Heart left ventricle (tissue), 13 donors: ENCODE measurements at regions not wholly inside any gene's neighbourhood (a gene's known extent, or its start where the extent isn't known, plus 50 kb on each side); places are given as distances from the start of the nearest gene placed in this dataset.

Experiments
- POLR2A ChIP-seq, 2 donors: fragments of 450-650 bp; IDR thresholded peaks; one replicate each; pipeline ENCODE4 v1.6.1; 2017; ENCODE audit warnings: antibody characterized with exemption in 2 of 2, mild to moderate bottlenecking in 2 of 2, moderate library complexity in 2 of 2
- TF ChIP-seq, protein P1 (sequence below), 12 donors: fragments of 200-600 bp; sonication (generic) in 4 of 12; IDR thresholded peaks; one replicate each; pipeline versions ENCODE4 v1.5.0 to v1.8.0; 2018 to 2022; ENCODE audit warnings: antibody characterized with exemption in 12 of 12, mild to moderate bottlenecking in 5 of 12
- donor health status: ischemic (EF 13 %, LVEDD 7.1; RV severe dilation, severe dysfunction).
- donor health status: DM: no; HTN: yes; CAD: no.
- donor health status: DM: no; HTN: no; CAD: no.
- donor health status: ischemic (EF 25% LVEDD 6.9; RV normal size, moderate dysfunction).
- donor health status: ischemic (EF 25% LVEDD 5.7; RV mildly dilated, moderate dysfunction).
- donor health status: ischemic (EF 35%, LVEDD 5.7; RV mildly dilated, moderate dysfunction).
- donor health status: nonischemic (EF 11% LVEDD 7.7; RV severe dilation, severe dysfunction).
- donor health status: DM: yes; HTN: yes; CAD: no.
- donor health status: PGD.
- donor health status: ischemic (EF 29% LVEDD 5.4; RV normal size, mild dysfunction).
- donor health status: nonischemic (EF 23%, LVEDD 6.1; RV moderate dilation, normal function).

DNA sequence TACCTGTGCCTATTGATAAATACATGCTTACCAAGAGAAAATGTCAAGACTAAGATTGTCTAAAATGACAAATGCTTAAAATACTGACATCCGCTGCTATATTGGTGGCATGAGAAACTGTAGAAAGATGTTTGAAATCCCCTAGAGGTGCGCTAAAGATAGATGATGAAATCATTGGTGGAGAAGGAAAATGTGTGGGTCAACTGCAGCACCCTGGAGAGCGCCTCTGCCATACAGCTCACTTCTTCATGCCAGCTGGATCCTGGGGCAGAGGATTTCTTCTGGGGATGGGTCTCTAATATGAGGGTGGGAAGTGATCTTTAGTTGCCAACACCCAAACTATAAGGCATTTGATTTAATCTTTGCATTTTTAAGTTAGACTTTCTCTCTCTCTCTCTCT, 680.4 kb upstream of the POM121L12 start:
- TF ChIP-seq, protein P1, sequence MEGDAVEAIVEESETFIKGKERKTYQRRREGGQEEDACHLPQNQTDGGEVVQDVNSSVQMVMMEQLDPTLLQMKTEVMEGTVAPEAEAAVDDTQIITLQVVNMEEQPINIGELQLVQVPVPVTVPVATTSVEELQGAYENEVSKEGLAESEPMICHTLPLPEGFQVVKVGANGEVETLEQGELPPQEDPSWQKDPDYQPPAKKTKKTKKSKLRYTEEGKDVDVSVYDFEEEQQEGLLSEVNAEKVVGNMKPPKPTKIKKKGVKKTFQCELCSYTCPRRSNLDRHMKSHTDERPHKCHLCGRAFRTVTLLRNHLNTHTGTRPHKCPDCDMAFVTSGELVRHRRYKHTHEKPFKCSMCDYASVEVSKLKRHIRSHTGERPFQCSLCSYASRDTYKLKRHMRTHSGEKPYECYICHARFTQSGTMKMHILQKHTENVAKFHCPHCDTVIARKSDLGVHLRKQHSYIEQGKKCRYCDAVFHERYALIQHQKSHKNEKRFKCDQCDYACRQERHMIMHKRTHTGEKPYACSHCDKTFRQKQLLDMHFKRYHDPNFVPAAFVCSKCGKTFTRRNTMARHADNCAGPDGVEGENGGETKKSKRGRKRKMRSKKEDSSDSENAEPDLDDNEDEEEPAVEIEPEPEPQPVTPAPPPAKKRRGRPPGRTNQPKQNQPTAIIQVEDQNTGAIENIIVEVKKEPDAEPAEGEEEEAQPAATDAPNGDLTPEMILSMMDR (IDR thresholded peaks at IDR 0.05) = no peak
- TF ChIP-seq POLR2A (IDR thresholded peaks at IDR 0.05) = no peak
